ENCODE measurements at regions not wholly inside any gene's neighbourhood (a gene's known extent, or its start where the extent isn't known, plus 50 kb on each side); places are given as distances from the start of the nearest gene placed in this dataset.

- H3K36me3 ChIP-seq (ENCODE audit: control insufficient read depth, insufficient read depth, low read length), result no peaks in the 10 kb centered on the region
- no peak overlapping the region for H2AFZ ChIP-seq (replicated peaks; ENCODE audit: low read length, poor library complexity)
- no peak overlapping the region for H2AK5ac ChIP-seq (ENCODE audit: low read depth, low read length)
- H3K4me3 ChIP-seq (ENCODE audit: insufficient read depth, low read depth, low read length), result no peak overlapping the region
- H4K8ac ChIP-seq (ENCODE audit: low read depth in 2 of 2, low read length in 2 of 2), result no peak overlapping the region
- ChIA-PET CTCF (no interaction called here), POLR2A (ENCODE audit: unreplicated experiment) (no interaction called here)
- H3K79me1 ChIP-seq (ENCODE audit: low read depth in 1 of 2, low read length in 2 of 2), result no peaks in the 10 kb centered on the region
- TF ChIP-seq MAZ (IDR thresholded peaks at IDR 0.05; ENCODE audit: borderline replicate concordance, low read depth, low read length) (no peak), MAFK (IDR thresholded peaks at IDR 0.05; ENCODE audit: low read depth, low read length) (no peak), CTCF (conservative IDR thresholded peaks at IDR 0.05; ENCODE audit: low read depth, low read length) (no peak), POLR2A (IDR thresholded peaks at IDR 0.05; ENCODE audit: low read depth, low read length) (no peak), RCOR1 (IDR thresholded peaks at IDR 0.05; ENCODE audit: insufficient replicate concordance, low read length) (no peak), CHD1 (IDR thresholded peaks at IDR 0.05; ENCODE audit: low read depth, low read length) (no peak), MXI1 (IDR thresholded peaks at IDR 0.05; ENCODE audit: borderline replicate concordance, low read depth, low read length) (no peak), CEBPB (IDR thresholded peaks at IDR 0.05; ENCODE audit: low read depth, low read length) (no peak), BHLHE40 (IDR thresholded peaks at IDR 0.05; ENCODE audit: low read depth, low read length) (no peak), NFE2L2 (IDR thresholded peaks at IDR 0.05; ENCODE audit: low read depth, low read length) (no peak), RAD21 (IDR thresholded peaks at IDR 0.05; ENCODE audit: low read length) (no peak), RFX5 (IDR thresholded peaks at IDR 0.05; ENCODE audit: low read depth, low read length) (no peak), SMC3 (IDR thresholded peaks at IDR 0.05; ENCODE audit: low read depth, low read length) (no peak), FOS (IDR thresholded peaks at IDR 0.05; ENCODE audit: low read depth, low read length) (no peak)
- TF ChIP-seq, protein P1, sequence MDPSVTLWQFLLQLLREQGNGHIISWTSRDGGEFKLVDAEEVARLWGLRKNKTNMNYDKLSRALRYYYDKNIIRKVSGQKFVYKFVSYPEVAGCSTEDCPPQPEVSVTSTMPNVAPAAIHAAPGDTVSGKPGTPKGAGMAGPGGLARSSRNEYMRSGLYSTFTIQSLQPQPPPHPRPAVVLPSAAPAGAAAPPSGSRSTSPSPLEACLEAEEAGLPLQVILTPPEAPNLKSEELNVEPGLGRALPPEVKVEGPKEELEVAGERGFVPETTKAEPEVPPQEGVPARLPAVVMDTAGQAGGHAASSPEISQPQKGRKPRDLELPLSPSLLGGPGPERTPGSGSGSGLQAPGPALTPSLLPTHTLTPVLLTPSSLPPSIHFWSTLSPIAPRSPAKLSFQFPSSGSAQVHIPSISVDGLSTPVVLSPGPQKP (IDR thresholded peaks at IDR 0.05; ENCODE audit: borderline replicate concordance, low read depth, low read length), result no peak
- TF ChIP-seq, protein P2, sequence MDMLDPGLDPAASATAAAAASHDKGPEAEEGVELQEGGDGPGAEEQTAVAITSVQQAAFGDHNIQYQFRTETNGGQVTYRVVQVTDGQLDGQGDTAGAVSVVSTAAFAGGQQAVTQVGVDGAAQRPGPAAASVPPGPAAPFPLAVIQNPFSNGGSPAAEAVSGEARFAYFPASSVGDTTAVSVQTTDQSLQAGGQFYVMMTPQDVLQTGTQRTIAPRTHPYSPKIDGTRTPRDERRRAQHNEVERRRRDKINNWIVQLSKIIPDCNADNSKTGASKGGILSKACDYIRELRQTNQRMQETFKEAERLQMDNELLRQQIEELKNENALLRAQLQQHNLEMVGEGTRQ (IDR thresholded peaks at IDR 0.05; ENCODE audit: low read depth, low read length), result no peak
- no peak overlapping the region for H3K18ac ChIP-seq (ENCODE audit: low read depth, low read length)
- no peak overlapping the region for H2AK9ac ChIP-seq (replicated peaks; ENCODE audit: low read depth, low read length, poor library complexity)
- no peak overlapping the region for H3K14ac ChIP-seq (replicated peaks; ENCODE audit: low read depth, low read length)
- no peak overlapping the region for H3K4me2 ChIP-seq (ENCODE audit: low read depth, low read length)
- DNase-seq (no peak), ATAC-seq (ENCODE audit: low read depth) (no peak)
- 98% methylated on average over 8 of the region's 20 CpGs; no CpG with 5 or more reads in 1 of the 2 experiments for WGBS, 2 experiments (ENCODE audit: extremely low coverage in 2 of 2, insufficient read length in 1 of 2)
- H4K5ac ChIP-seq (ENCODE audit: low read depth, low read length), result no peak overlapping the region
- no peak overlapping the region for H3K56ac ChIP-seq (ENCODE audit: extremely low read depth, insufficient read depth, low read length)
- H3K27me3 ChIP-seq (ENCODE audit: control insufficient read depth, insufficient read depth, low read length), result no peaks in the 10 kb centered on the region
- no TSS peak for BruUV-seq (replicated peaks)
- in situ Hi-C loops (cut with MboI; ENCODE audit: low sequenced_read_pairs) (no loop called here), intact Hi-C loops (cut with micrococcal nuclease) (no loop called here), dilution Hi-C loops (cut with HindIII; ENCODE audit: low sequenced_read_pairs, unreplicated experiment) (no loop called here)
- no peak overlapping the region for H3K9ac ChIP-seq (ENCODE audit: low read depth, low read length)
- H2BK5ac ChIP-seq (ENCODE audit: low read depth, low read length, poor library complexity, severe bottlenecking), result no peak overlapping the region
- H4K20me1 ChIP-seq (ENCODE audit: insufficient read depth, low read length), result no peaks in the 10 kb centered on the region
- no peak overlapping the region for H2BK120ac ChIP-seq (ENCODE audit: low read depth, low read length)
- no peaks in the 10 kb centered on the region for H3K9me1 ChIP-seq (ENCODE audit: insufficient read depth, low read length)
- H3K27ac ChIP-seq (ENCODE audit: insufficient read depth, low read length), result no peak overlapping the region
- no peaks in the 10 kb centered on the region for H3K4me1 ChIP-seq (ENCODE audit: control insufficient read depth, insufficient read depth, low read length)
- H2BK20ac ChIP-seq (ENCODE audit: low read depth, low read length), result no peak overlapping the region
- no peak overlapping the region for H4K91ac ChIP-seq (ENCODE audit: insufficient read depth, low read depth, low read length)
- no peak overlapping the region for H3K4ac ChIP-seq (ENCODE audit: low read depth, low read length)
- H3K9me3 ChIP-seq (ENCODE audit: control insufficient read depth, insufficient read depth, low read length), result peaks cover 4% of the 10 kb centered on the region; the same call in 1 of the 2 replicates
- no peak overlapping the region for H3K23ac ChIP-seq (ENCODE audit: low read depth, low read length)
- no peak overlapping the region for H2BK15ac ChIP-seq (ENCODE audit: low read depth, low read length)
These were observed 275.1 kb downstream of the EFNB2 start for GRCh38 chr13:106260352-106260751.

Measured in IMR-90 (cell line).